ENCODE measurements at regions not wholly inside any gene's neighbourhood (a gene's known extent, or its start where the extent isn't known, plus 50 kb on each side); places are given as distances from the start of the nearest gene placed in this dataset.

DNA sequence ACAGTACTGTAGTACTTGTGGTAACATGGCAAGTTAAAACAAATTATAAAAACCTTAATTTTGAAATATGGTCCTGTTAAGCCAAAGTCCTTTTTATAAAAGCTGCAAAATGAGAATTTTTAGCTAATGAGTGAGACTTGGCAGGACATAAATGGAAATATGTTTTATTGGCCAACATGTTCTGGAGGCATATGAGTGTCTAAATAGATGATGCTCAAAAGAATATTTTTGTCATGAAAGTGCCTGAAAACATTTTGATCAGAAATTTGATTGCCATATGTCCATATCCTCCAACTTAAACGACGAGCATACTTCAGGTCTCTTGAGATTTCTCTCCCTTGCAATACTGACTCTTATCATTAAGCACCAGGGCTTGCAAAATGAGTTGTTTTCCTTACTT lies 972.6 kb downstream of the TMTC2 start:
- no peak overlapping the region for H3K27ac ChIP-seq (ENCODE audit: low read depth, low read length, poor library complexity, severe bottlenecking)
- no peaks in the 10 kb centered on the region for H3K9me3 ChIP-seq (ENCODE audit: low read length)
- no peaks in the 10 kb centered on the region for H4K20me1 ChIP-seq (ENCODE audit: insufficient read depth, low read length)
- H3F3A ChIP-seq (ENCODE audit: insufficient read depth, low read length) = no peaks in the 10 kb centered on the region
- no peaks in the 10 kb centered on the region for H3K4me1 ChIP-seq (ENCODE audit: insufficient read depth, low read length, severe bottlenecking)
- H3K36me3 ChIP-seq (ENCODE audit: insufficient read depth, low read length) = no peaks in the 10 kb centered on the region
- no peak overlapping the region for H2AFZ ChIP-seq (ENCODE audit: low read length)
- no peaks in the 10 kb centered on the region for H3K9me2 ChIP-seq (ENCODE audit: low read depth, low read length)
- no peak for TF ChIP-seq CTCF (IDR thresholded peaks at IDR 0.05; ENCODE audit: low read length)
- no peak for TF ChIP-seq EZH2 (IDR thresholded peaks at IDR 0.05; ENCODE audit: borderline replicate concordance, low read length)
- H3K9ac ChIP-seq (ENCODE audit: low read length) = no peak overlapping the region
- H3K4me2 ChIP-seq (ENCODE audit: low read length) = no peak overlapping the region
- H3K79me2 ChIP-seq (ENCODE audit: insufficient read depth, low read length) = no peaks in the 10 kb centered on the region
- H3K27me3 ChIP-seq (ENCODE audit: insufficient read depth, low read length) = no peaks in the 10 kb centered on the region
- no peak overlapping the region for H3K4me3 ChIP-seq (ENCODE audit: low read depth, low read length, poor library complexity, severe bottlenecking)

- Histone ChIP-seq H4K20me1 (ENCODE audit: insufficient read depth, low read length) (no peaks in the 10 kb centered on the region), H3K4me3 (ENCODE audit: low read depth, low read length, poor library complexity, severe bottlenecking) (no peak overlapping the region), H3K9me2 (ENCODE audit: low read depth, low read length) (no peaks in the 10 kb centered on the region), H3K4me2 (ENCODE audit: low read length) (no peak overlapping the region), H3K9me3 (ENCODE audit: low read length) (no peaks in the 10 kb centered on the region), H3K4me1 (ENCODE audit: insufficient read depth, low read length, severe bottlenecking) (no peaks in the 10 kb centered on the region), H3K79me2 (ENCODE audit: insufficient read depth, low read length) (no peaks in the 10 kb centered on the region), H2AFZ (ENCODE audit: low read length) (no peak overlapping the region), H3K36me3 (ENCODE audit: insufficient read depth, low read length) (no peaks in the 10 kb centered on the region), H3K27me3 (ENCODE audit: insufficient read depth, low read length) (no peaks in the 10 kb centered on the region), H3F3A (ENCODE audit: insufficient read depth, low read length) (no peaks in the 10 kb centered on the region), H3K27ac (ENCODE audit: low read depth, low read length, poor library complexity, severe bottlenecking) (no peak overlapping the region), H3K9ac (ENCODE audit: low read length) (no peak overlapping the region)
- no peak for TF ChIP-seq CTCF (IDR thresholded peaks at IDR 0.05; ENCODE audit: low read length)
- no peak for TF ChIP-seq EZH2 (IDR thresholded peaks at IDR 0.05; ENCODE audit: borderline replicate concordance, low read length)
Observed at GRCh38 chr12:83656004-83656403, 969.3 kb downstream of the TMTC2 start.

DNA sequence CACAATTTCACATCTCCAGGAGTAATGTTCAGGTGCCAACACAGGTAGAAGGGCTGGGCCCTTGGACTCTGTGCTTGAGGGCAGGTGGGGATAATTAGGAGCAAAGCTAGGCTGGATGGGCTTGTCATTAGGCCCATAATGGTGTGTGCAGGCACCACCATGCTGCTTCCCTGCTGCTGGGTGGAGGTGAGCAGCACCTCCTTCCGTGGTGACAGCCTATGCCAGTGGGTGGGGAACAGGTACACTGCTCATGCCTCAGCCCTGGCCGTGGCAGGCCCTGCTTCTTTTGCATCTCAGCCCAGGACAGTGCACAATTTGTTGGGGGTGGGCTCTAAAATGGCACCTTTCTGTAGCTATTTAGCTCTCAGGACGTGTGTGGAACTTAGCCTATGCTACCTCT lies 955.5 kb downstream of the TMTC2 start:
- Histone ChIP-seq H3K27me3 (ENCODE audit: insufficient read depth, low read length) (no peaks in the 10 kb centered on the region), H2AFZ (ENCODE audit: low read length) (no peak overlapping the region), H3K9ac (ENCODE audit: low read length) (no peak overlapping the region), H3K27ac (ENCODE audit: low read depth, low read length, poor library complexity, severe bottlenecking) (no peak overlapping the region), H3K4me1 (ENCODE audit: insufficient read depth, low read length, severe bottlenecking) (no peaks in the 10 kb centered on the region), H3K4me3 (ENCODE audit: low read depth, low read length, poor library complexity, severe bottlenecking) (no peak overlapping the region), H3K79me2 (ENCODE audit: insufficient read depth, low read length) (no peaks in the 10 kb centered on the region), H3K9me2 (ENCODE audit: low read depth, low read length) (no peaks in the 10 kb centered on the region), H3F3A (ENCODE audit: insufficient read depth, low read length) (no peaks in the 10 kb centered on the region), H4K20me1 (ENCODE audit: insufficient read depth, low read length) (no peaks in the 10 kb centered on the region), H3K9me3 (ENCODE audit: low read length) (no peaks in the 10 kb centered on the region), H3K4me2 (ENCODE audit: low read length) (no peak overlapping the region), H3K36me3 (ENCODE audit: insufficient read depth, low read length) (no peaks in the 10 kb centered on the region)
- TF ChIP-seq CTCF (IDR thresholded peaks at IDR 0.05; ENCODE audit: low read length) (no peak), EZH2 (IDR thresholded peaks at IDR 0.05; ENCODE audit: borderline replicate concordance, low read length) (no peak)
